B cell (primary cell): ENCODE measurements at regions not wholly inside any gene's neighbourhood (a gene's known extent, or its start where the extent isn't known, plus 50 kb on each side); places are given as distances from the start of the nearest gene placed in this dataset.

Experiments
- EZH2 ChIP-seq: IDR thresholded peaks from 2 replicates; pipeline ENCODE4 v1.6.1; 2012; ENCODE audit warnings: borderline replicate concordance, low read depth, mild to moderate bottlenecking, moderate library complexity, low read length; ENCODE audit not compliant: insufficient read depth, poor library complexity, severe bottlenecking
- TF ChIP-seq, protein P1 (sequence below): fragments of 200-600 bp; IDR thresholded peaks from one replicate; pipeline ENCODE4 v1.8.0; 2022; ENCODE audit warnings: antibody characterized with exemption, mild to moderate bottlenecking

DNA sequence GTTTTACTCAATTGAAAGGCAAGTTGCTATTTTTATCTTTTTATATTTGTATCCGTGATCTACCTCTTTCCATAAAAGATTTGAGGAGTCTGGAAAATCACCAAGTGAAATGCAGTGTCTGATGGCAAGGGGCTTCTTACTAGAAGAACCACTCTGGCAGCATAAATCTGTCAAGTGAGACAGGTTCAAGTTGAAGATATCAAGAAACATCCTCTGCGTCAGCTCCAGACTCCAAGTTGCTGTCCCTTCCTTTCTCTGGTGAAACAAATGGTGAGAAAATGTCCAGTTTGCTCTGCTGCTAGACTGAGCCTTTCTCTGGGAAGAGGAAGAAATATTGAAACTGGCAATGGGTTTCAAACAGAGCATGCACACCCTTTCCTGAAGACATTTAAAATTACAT lies 411.2 kb downstream of the PLPP3 start:
- TF ChIP-seq, protein P1, sequence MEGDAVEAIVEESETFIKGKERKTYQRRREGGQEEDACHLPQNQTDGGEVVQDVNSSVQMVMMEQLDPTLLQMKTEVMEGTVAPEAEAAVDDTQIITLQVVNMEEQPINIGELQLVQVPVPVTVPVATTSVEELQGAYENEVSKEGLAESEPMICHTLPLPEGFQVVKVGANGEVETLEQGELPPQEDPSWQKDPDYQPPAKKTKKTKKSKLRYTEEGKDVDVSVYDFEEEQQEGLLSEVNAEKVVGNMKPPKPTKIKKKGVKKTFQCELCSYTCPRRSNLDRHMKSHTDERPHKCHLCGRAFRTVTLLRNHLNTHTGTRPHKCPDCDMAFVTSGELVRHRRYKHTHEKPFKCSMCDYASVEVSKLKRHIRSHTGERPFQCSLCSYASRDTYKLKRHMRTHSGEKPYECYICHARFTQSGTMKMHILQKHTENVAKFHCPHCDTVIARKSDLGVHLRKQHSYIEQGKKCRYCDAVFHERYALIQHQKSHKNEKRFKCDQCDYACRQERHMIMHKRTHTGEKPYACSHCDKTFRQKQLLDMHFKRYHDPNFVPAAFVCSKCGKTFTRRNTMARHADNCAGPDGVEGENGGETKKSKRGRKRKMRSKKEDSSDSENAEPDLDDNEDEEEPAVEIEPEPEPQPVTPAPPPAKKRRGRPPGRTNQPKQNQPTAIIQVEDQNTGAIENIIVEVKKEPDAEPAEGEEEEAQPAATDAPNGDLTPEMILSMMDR, result no peak
- no peak for TF ChIP-seq EZH2
